GM12891 (cell line): ENCODE measurements at regions not wholly inside any gene's neighbourhood (a gene's known extent, or its start where the extent isn't known, plus 50 kb on each side); places are given as distances from the start of the nearest gene placed in this dataset.

Experiments
- PAX5 ChIP-seq: IDR thresholded peaks from 2 replicates; pipeline ENCODE4 v1.6.1; 2011; ENCODE audit warnings: low read length, moderate library complexity, mild to moderate bottlenecking; ENCODE audit not compliant: insufficient read depth, severe bottlenecking
- POLR2AphosphoS5 ChIP-seq: IDR thresholded peaks from 2 replicates; pipeline ENCODE4 v1.6.1; 2011; ENCODE audit warnings: low read depth, low read length, control low read depth
- TAF1 ChIP-seq: IDR thresholded peaks from 2 replicates; pipeline ENCODE4 v1.6.1; 2011; ENCODE audit warnings: low read depth, low read length, control low read depth

DNA sequence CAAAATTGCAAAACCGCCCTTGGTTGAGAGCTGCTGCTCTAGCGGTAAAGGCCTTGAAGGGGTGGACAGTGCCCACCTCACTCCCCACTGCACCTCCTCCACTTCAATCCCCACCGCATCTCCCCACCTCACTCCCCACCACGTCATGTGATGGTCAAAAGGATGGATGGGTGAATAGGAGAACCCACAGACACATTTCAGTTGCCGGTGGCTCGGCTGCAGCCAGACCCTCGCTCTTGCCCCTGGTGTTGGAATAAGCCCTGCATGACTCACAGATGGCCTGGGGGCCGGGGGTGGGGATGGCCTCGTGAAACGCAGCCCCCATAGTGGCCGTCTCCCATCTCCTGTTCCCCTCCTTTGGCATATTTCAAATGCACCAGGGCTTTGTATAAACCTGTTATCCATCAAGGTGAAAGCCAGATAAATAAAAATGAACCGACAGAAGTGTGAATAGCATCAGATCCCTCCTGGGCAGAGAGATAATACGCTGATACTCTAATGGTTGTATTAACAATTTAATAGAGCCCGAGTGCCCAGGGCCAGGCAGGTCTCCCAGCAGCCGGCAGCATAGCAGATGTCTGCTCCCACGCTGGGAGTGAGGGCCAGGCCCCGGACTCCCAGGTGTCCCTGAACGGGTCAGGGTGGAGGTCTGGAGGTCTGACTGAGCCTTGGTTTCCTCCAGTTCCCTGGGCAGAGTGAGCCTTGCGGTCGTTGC is 300.3 kb downstream of the NPHP4 start:
- no peak for TF ChIP-seq POLR2AphosphoS5
- no peak for TF ChIP-seq TAF1
- TF ChIP-seq PAX5: no peak
